Astrocyte of the hippocampus (primary cell): ENCODE measurements at regions not wholly inside any gene's neighbourhood (a gene's known extent, or its start where the extent isn't known, plus 50 kb on each side); places are given as distances from the start of the nearest gene placed in this dataset.
"Not testable (repeated sequence)": the region's sequence is repeated elsewhere in the genome, so short reads cannot be mapped to it uniquely, and the experiment has no call there.

Experiments
- DNase-seq: peaks from one replicate; pipeline ENCODE4 v3.0.0; 2011; ENCODE audit warnings: low read depth, low spot score

GRCh38 chr3:81364411-81364810 is 397.0 kb downstream of the GBE1 start:
- DNase-seq, result no peak

DNA sequence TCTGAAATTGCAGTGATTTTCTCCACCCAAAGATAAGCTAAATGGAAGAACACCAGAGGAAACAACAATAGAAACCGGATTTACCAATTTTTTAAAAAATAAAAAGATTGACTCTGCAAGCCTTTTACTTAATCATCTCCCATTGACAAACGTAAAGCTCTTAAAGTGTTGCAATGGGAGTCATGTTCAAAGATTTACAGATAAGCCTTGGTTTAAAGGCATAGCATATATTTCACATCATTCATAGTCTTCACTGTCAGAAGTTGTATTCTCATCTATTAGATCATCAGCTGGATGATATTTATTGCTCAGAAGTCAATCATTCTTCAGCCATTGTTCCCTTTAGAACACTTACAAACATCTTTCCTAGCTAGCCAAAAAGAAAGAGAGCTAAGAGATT is 397.6 kb downstream of the GBE1 start:
- no peak for DNase-seq

DNA sequence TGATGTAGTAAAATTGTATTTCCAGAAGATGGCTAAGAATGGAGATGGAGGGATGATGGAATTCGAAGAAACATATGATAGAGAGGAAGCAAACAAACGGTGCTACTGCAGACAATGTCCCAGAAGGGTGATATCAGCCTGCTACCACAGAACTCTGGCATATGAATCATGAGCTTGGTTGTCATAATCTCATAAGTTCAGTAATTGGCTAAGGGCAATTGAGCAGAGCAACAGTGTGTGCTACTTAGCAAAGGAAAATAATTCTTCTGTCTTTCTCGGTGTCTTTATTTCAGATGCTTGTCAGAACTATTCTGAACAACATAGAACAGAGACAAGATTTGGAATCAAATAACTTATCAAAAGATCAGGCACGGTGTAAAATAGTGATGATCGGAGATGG is 407.3 kb downstream of the GBE1 start:
- no peak for DNase-seq

DNA sequence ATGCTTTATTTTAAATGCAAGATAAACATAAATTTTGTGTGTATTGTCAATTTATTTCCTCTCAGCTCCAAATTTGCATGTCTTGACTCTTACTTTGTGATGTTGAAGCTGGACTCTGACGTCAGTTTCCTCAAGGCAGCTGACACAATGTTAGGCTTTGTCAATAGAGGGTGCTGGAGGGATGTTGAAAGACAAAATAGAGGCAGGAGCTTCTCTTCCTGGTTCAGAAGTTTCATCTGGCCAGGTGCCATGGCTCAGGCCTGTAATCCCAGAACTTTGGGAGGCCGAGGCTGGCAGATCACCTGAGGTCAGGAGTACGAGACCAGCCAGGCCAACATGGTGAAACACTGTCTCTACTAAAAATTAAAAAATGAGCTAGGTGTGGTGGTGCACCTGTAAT is 408.6 kb downstream of the GBE1 start:
- DNase-seq, result peak; percentile 33

- peak; percentile 32 for DNase-seq
These were observed 411.6 kb downstream of the GBE1 start for GRCh38 chr3:81349816-81350340.

DNA sequence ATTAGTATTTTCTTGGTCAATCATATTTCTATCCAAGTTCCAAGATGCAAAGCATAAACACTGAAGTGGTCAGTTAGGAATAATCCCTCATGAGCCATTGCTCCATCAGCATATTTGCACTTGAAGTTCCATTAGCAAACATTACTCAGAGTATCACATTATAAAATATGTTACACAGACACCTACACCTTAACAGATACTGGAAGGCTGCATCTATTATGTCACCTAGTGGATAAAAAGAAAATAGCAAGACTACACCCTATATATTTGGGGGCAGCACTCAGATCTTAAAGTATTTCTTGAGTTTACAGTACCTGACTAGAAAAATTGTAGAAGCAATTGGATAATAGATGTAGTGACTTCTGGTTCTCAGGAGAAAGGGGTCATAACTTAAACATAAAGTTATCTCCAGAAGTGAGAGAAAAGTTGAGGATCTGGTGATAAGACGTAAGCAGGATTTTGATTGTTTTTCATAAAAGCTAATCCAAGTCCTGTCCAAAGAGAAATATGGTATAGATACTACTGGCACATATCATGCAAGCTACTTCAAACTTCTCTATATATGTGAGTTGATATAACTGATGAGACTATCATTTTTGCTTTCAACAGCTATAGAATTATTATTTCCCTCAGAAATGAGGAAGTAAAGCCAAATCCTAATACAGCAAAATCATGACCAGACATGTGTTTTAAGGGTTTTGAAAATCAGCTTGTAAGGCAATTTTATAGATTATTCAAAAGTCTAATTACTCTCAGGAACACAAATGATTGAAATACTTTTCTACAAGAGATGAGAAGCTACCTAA is 422.2 kb downstream of the GBE1 start:
- DNase-seq, result peak; percentile 3

- DNase-seq, result no peak
These were observed 425.0 kb downstream of the GBE1 start for GRCh38 chr3:81336470-81336869.

DNA sequence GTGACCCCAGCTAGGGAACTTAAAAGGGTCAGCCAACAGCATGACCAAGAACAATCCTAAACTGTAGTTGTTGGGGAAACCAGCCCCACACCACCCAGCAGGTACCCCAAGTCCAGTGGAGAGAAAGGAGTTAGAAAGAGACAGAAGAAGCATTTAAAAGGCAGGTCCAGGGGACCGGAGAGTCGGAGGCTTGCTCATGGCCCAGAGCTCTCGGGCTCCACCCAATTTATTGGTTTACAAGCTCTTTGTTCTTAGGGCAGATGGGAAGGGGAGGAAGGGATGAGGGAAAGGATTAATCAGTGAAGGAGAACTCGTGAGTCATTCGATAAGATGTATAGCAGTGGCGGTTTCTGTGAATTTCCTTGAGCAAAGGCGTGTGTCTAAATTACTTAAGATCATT is 431.6 kb downstream of the GBE1 start:
- DNase-seq, result not testable (repeated sequence)

- no peak for DNase-seq
These were observed 435.2 kb downstream of the GBE1 start for GRCh38 chr3:81326245-81326644.

- DNase-seq, result no peak
These were observed 440.6 kb downstream of the GBE1 start for GRCh38 chr3:81320862-81321261.

DNA sequence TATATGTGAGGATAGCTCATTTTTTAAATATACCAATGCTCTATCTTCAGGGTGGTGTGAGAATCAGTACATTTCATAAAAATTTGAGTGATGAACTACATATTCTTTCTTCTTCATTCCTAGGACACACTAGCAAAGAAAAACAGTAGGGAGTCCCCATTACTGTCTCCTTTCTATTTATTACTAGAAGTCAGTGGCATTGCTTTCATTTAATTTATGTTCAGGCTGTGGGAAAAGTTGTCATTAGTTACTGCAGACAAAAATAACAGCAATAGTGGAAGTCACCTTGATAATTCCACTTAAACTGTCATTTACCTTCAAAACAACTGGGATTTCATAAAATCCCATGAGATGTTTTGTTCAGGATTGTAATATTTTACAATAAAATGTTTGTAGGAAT is 446.4 kb downstream of the GBE1 start:
- DNase-seq, result no peak

DNA sequence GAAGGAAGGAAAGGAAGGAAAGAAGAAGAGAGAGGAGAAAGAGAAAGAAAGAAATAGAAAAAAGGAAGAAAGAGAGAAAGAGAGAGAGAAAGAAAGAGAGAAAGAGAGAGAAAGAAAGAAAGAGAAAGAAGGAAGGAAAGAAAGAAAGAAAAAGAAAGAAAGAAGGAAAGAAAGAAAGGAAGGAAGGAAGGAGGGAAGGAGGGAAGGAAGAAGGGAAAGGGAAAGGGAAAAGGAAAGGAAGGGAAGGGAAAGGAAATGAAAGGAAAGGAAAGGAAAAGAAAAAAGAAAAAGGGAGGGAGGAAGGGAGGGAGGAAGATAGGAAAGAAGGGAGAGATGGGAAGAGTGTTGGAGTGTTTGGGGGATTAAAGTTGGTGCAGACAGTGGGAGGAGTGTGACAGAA is 450.1 kb downstream of the GBE1 start:
- DNase-seq, result no peak

- no peak for DNase-seq
These were observed 453.1 kb downstream of the GBE1 start for GRCh38 chr3:81308306-81308705.

GRCh38 chr3:81307221-81307620 is 454.2 kb downstream of the GBE1 start:
- no peak for DNase-seq

DNA sequence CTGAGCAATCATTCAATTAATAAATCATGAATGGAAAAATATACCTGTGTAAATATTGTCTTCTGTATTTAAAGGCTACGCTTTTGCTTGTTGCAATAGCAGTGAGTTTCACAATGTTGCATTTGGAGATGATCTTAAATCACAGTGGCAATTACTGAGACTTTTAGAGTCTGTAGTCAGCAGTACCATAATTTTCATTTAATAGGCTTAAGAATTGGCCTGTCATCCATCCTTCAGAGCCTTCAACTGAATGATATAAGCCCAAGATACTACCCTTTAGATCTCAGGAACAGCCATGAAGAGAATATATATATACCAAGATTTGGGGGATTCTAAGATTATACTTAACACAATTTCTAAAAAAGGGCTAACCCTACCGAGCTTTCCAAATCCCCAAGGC is 458.1 kb downstream of the GBE1 start:
- no peak for DNase-seq

- DNase-seq, result peak; percentile 72
These were observed 459.4 kb downstream of the GBE1 start for GRCh38 chr3:81302045-81302444.

DNA sequence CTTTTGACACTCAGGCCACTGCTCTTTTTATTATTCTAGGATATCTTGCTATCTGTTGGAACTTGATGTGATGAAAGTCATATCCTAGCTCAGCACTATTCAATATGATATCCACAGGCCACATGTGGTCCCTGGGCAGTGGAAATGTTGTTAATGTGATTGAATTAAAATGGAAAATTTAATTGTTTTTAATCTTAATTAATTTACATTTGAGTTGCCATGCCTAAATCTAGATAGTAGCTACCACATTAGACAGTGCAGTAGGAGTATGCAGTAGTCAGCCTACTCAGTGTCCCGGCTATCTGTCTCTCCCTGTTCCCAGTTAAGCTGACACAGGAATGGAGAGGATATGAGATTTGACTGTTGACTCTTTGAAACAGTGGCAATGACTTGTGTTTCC is 460.2 kb downstream of the GBE1 start:
- DNase-seq, result no peak

GRCh38 chr3:81300324-81300927 is 461.0 kb downstream of the GBE1 start:
- no peak for DNase-seq

DNA sequence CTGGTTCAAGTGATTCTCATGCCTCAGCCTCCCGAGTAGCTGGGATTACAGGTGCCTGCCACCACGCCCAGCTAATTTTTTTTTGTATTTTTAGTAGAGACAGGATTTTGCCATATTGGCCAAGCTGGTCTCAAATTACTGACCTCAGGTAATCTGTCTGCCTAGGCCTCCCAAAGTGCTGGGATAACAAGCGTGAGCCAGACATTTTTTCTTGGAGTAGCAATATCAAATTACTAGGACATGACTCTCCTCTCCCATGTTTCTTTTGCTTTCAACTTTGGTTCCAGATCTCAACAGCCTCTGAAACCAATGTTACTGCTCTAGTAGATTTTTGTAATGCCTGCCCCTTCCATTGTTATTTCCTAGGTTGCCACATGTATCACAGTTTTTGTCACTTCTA is 462.0 kb downstream of the GBE1 start:
- no peak for DNase-seq

DNA sequence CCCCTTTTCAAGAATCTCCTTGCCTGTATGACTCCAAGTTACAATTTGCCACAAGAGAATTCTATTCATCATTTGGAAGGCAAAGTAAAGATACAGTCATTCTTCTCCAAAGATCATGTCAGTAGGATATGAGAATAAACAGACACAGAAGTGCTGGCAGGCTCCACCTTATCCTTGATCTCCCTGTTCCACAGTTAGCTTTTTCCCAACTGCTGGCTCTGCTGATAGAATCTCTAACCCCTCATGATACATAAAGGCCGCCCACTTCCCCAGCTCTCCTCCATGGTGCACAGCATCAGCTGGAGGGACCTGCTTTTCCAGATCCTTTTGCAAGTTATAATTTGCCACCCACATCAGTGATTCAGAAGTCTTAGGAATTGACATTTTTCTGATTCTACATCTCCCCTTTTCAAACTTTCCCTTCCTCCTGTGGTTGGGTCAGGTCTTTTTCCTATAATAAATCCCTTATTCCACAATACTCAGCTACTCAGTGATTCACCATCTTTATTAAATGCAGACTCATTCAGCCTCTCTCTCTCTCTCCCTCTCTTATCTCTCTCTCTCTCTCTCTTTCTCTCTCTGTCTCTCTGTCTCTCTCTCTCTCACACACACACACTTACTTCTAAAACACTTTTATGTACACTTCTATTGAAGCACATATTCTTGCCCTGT is 465.4 kb downstream of the GBE1 start:
- no peak for DNase-seq

- DNase-seq, result no peak
These were observed 468.3 kb downstream of the GBE1 start for GRCh38 chr3:81293156-81293555.

- DNase-seq, result peak; percentile 67
These were observed 469.9 kb downstream of the GBE1 start for GRCh38 chr3:81291586-81291985.

DNA sequence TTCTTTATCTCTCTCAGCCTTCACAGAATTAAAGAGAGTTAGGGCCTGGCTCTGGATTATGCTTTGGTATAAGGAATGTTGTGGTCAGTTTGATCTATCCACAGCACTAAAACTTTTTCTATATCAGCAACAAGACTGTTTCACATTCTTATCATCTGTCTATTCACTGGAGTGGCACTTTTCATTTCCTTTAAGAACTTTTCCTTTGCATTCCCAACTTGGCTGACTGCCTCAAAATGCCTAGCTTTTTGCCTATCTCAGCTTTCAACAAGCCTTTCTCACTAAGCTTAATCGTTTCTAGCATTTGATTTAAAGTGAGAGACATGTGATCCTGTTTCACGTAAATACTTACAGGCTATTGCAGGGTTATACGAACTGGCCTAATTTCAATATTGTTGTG is 471.8 kb downstream of the GBE1 start:
- peak; percentile 55 for DNase-seq
